DMS53 treated with DMSO at 0.1 percent for 48 hours (cell line): ENCODE measurements at regions not wholly inside any gene's neighbourhood (a gene's known extent, or its start where the extent isn't known, plus 50 kb on each side); places are given as distances from the start of the nearest gene placed in this dataset.

ENCODE experiments used
- DNase-seq: peaks from one replicate; lab custom pipeline; 2025; ENCODE audit not compliant: unreplicated experiment; lab: John Stamatoyannopoulos, UW

DNA sequence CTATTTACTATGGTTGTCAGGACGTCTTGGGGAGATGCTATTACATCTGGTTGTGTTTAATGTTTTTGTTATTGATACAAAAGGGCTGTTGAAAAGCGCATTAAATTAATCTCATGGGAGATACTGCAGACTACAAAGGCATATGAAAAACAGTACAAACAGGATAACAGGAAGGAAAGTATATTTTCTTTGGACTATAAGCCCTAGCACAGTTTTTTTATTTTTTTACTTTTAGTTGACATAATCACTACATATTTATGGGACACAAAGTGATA is 341.3 kb downstream of the ARL4A start:
- no peak for DNase-seq

GRCh38 chr7:13031468-13031867 is 344.0 kb downstream of the ARL4A start:
- DNase-seq, result no peak

DNA sequence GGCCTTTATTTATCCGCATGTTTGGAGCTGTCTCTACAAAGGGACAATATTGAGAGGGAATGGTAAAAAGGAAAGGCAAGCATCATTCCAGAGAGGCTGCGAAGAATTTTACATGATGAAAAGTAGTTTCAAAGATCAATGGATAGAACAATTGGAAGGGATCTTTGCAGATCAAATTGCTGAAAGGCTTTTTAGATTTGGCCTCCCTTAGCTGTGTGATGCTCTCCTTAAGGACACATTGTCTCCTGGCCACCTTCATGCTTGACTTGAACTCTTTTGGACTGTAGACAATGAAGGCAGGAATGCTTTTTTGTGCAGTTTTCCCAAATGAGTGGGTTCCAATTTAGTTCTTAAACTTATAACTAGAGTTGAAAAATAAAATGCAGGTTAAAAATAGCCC is 344.7 kb downstream of the ARL4A start:
- DNase-seq, result no peak

GRCh38 chr7:13032576-13032975 is 345.1 kb downstream of the ARL4A start:
- DNase-seq, result peak; percentile 7

GRCh38 chr7:13034693-13035092 is 347.3 kb downstream of the ARL4A start:
- DNase-seq, result no peak

DNA sequence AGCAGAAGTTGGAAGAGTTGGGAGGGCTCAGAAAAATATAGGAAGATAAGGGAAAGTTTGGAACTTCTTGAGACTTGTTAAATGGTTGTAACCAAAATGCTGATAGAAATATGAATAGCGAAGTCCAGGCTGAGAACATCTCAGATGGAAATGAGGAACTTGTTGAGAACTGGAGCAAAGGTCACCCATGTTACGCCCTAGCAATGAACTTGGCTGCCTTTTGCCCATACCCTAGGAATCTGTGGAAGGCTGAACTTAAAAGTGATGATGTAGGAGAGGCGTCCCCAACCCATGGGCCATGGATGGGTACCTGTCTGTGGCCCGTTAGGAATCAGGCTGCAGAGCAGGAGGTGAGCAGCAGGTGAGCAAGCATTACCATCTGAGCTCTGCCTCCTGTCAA is 347.8 kb downstream of the ARL4A start:
- DNase-seq, result no peak

- DNase-seq, result no peak
These were observed 348.9 kb downstream of the ARL4A start for GRCh38 chr7:13036256-13036780.

- DNase-seq, result no peak
These were observed 349.8 kb downstream of the ARL4A start for GRCh38 chr7:13037216-13037615.

DNA sequence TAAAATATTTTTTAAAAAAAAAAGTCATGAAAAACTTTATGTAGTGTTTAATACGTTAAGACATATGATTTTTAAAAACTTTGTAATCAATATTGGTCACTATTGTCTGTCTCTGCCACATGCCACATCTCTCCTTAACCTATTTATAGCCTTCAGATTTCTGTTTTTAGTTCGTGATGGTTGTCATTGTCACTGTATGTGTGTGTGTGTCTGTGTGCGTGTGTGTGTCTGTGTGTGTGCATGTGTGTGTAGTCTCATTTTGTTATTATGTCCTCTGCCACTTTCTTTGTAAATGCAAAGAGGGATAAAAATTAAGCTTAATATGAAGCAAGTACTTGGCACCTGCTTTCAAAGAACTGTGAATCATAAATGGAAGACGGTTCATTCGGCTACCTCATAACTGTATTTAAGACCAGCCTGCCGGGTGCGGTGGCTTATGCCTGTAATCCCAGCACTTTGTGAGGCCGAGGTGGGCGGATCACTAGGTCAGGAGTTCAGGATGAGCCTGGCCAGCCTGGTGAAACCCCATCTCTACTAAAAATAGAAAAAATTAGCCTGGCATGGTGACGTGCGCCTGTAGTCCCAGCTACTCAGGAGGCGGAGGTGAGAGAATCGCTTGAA is 354.0 kb downstream of the ARL4A start:
- no peak for DNase-seq

- peak; percentile 54 for DNase-seq
These were observed 355.3 kb downstream of the ARL4A start for GRCh38 chr7:13042605-13043236.

DNA sequence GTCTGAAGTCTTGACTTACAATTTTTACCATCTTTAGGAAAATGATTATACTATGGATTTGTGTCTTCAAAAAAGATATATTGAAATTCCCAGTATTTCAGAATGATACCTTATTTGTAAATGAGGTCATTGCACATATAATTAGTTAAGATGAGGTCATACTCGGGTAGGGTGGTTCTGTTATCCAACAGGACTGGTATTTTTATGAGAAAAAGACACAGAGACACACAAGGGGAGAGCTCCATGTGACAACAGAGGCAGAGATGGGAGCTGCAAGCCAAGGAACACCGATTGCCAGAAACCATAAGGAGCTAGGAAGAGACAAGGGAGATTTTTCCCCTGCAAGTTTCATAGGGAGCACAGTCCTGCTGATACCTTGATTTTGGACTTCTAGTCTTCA is 356.9 kb downstream of the ARL4A start:
- DNase-seq, result no peak

GRCh38 chr7:13047061-13047460 is 359.6 kb downstream of the ARL4A start:
- no peak for DNase-seq

DNA sequence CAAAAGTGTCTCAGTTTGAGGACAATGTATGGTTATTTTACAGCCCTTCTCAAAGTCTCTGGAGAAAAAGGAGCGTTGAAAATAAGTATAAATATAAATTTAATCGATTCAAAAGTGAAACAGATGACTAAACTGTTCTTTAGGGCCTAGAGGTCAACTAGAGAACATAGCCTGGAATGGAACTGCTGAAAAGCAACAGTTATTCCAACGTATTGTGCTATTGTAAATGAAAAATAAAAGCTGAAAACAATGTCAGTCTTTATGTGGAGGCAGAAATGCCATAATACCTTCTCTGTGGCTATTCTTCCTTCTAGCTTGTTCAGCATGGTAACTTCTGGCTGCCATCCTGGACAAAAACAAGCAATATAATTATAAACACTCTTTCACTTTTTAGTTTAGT is 362.5 kb downstream of the ARL4A start:
- no peak for DNase-seq

DNA sequence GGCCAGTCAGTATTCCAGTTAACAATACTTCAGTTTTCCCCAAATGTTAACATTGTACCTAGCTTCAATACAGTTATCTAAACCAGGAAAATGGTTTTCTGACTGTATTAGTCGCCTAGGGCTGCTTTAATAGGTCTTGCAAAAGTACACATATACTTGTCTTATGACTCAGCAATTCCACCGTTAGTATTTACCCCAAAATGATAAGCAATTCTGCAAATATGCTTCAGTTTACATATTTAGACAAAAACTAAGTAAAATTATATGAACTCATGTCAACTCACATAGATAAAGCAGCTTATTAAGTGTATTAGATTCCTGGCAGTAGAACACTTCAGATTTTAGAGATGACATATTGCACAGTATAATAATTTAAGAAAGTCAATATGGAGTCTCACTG is 363.3 kb downstream of the ARL4A start:
- DNase-seq, result peak; percentile 46

- no peak for DNase-seq
These were observed 368.4 kb downstream of the ARL4A start for GRCh38 chr7:13055732-13056368.

DNA sequence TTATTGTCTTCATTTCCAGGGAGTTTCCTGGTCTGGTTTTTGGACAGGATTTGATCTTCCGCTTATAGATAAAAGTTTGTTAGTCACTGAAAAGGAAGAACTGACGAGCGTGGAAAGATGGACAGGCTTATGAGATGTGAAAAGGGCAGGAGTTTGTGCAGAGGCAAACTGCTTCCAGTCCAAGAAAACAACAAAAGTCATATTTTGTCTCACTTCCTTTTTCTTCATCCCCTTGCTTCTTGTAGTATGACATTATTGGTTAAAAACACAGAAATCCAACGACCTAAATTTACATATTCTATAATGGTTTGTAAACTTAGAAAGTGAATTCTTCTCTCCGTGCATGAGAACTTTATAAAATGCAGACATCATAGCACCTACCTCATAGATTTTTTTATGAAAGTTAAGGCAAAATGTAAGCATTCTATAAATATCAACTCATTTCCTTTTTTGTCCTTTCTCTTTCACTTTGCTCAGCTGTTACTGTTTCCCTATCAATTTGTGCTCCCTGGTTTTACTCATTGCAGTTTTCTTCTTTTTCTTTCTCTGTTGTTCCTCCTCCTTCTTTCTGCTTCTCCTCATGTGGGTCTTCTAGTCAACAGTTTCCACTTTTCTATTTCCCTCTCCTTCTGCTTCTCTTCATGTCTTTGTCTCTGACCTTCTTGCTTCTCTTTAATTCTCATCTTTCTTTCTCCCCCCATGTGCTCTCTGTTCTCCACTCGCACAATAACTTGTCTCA is 370.2 kb downstream of the ARL4A start:
- DNase-seq, result no peak

GRCh38 chr7:13060173-13060572 is 372.7 kb downstream of the ARL4A start:
- no peak for DNase-seq

- DNase-seq, result no peak
These were observed 373.7 kb downstream of the ARL4A start for GRCh38 chr7:13061115-13061514.

DNA sequence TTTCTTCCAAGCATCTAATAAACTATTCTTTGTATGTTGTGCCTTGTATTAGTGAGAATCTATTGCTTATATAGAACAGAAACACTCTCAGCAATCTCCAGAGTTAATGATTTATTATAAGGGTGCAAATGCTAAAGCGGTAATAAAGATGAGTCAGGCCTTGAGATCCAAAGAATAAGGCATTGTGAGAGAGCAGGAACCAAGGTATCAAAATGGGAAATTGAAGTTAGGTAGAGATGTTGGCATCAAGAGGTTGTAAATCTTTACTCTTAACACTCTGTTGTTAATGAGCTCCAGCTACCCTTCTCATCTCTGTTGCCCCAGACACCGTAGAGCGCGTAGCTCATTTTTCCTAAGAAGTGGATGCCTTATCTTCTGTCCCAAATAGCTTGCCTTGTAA is 375.2 kb downstream of the ARL4A start:
- DNase-seq, result peak; percentile 6

DNA sequence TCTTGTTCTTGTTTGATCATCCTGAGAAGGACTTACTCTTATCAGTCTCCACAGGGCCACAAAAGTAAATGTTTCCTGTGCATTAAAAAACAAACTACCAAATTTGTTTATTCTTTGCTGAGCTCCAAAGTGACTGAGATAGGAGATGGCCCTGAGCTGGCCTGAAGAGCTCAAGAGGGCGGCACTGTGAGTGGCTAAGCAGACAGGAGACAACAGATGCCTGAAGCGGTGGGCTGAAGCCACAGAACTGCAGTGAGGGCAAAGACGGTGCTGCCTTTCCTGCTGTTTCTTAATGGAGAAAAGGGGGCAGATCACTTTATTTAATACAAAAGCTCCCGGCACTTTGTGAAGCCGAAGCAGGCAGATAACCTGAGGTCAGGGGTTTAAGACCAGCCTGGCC is 379.6 kb downstream of the ARL4A start:
- DNase-seq, result no peak

GRCh38 chr7:13068032-13068431 is 380.6 kb downstream of the ARL4A start:
- no peak for DNase-seq

GRCh38 chr7:13069841-13070240 is 382.4 kb downstream of the ARL4A start:
- no peak for DNase-seq
